NOMO-1 treated with dmso at 0.1 percent for 144 hours (cell line): ENCODE measurements at regions not wholly inside any gene's neighbourhood (a gene's known extent, or its start where the extent isn't known, plus 50 kb on each side); places are given as distances from the start of the nearest gene placed in this dataset.

Source experiments
- DNase-seq: peaks from one replicate; lab custom pipeline; 2025; ENCODE audit not compliant: unreplicated experiment; lab: John Stamatoyannopoulos, UW

DNA sequence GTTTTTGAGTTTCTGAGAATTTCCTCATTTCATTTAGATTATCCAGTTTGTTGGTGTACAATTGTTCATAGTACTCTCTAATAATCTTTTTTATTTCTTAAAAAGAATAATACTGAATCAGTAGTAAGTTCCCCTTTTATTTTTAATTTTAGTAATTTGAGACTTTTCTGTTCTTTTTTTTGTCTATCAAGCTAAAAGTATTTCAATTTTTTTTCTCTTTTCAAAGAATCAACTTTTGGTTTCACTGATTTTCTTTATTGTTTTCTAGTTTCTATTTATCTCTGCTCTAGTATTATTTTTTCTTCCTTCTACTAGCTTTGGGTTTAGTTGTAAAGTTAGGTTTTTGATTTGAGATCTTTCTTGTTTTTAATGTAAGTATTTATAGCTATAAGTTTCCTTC, 60.6 kb upstream of the ARL15 start:
- no peak for DNase-seq

DNA sequence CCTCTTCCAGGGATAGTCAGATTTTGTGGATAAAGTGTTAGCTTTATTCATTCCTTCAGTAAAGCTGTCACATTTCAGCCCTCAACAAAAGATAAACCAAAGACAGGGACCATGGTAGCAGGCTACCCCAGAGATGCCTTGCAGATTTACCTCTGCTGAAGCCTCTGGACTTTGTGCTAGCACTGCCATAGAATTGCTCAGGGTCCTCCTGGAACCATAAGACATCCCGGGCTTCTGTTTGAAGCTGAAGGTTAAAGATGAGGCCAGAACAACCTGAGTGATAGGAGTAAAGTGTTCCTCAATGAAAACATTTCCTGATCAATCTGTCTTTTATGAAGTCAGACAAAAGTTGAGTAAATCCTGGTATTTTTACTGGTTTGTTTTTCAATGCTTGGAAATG, 57.5 kb upstream of the ARL15 start:
- no peak for DNase-seq

DNA sequence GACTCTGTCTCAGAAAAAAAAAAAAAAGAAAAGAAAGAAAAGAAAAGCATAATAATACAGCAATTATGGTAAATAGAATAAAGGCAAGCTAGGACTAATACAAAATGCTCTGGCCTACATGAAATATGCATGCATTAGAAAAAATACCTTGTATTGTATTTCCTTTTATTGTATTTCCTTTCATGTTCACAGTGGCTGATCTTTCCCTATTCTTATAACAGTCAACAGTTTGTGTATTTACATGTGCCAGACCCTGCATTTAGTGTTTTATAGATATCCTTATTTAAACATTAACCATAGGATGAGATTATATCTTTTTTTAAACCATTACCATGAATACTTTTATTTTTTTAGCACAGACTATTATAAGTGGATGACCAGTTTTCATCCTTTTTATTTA, 56.3 kb upstream of the ARL15 start:
- no peak for DNase-seq

DNA sequence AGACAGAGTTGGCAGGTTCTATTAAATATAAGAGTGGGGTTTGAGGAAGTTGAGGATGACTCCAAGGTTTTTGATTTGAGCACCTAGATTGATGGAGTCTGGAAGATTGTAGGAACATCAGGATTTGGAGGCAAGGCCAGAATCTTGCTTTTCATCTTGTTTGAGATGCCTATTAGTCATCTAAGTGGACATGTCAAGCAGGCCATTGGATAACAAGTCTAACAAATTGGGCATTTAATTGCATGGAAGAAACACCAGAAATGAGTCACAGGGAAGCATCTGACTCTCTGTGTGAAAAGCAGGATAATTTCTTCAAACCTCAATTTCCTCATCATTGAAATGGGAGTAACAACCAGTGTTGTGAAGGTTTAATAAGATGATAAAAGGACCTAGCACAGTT, 53.3 kb upstream of the ARL15 start:
- no peak for DNase-seq

DNA sequence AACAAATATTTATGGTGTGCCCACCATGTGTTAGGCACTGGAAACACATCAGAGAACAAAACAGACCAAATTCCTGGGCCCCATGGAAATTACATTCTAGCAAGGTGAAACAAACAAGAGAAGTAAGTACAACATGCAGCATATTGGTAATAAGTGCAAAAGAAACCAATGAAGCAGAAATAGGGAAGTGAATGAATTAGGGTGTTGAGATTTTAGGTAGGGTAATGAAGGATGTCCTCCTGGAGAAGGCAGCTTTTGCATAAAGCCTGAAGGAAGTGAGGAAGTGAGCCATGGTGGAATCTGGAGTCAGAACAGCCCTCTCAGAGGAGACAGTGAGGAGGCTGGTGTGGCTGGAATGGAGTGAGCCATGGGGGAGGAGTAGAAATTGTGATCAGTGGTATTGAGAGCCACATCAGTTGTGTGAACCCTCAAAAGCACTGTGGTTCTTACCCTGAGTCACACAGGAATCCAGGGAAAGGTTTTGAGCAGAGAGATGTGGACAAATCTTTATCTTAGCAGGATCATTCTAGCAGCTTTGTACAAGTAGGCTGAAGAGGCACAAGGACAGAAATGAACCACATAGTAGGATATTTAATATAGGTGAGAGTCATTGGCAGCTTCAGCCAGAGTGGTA, 52.7 kb upstream of the ARL15 start:
- no peak for DNase-seq

DNA sequence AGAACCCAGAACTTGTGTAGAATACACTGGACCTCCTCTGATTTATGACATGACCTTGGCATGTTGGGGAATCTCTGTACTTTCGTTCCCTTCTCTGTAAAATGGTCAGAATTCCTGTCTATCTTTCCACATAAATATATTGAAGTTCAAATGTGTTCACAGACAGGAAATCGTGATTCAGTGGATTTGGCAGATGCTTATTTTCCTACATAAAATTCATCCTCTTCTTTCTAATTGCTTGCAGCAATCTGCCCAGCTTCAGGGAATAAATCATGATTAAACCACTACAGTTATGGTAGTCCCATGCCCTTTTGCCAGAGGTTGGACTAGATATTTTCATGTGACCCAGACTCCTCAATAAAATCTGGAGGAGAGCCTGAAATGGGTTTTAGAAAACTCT, 52.1 kb upstream of the ARL15 start:
- no peak for DNase-seq

DNA sequence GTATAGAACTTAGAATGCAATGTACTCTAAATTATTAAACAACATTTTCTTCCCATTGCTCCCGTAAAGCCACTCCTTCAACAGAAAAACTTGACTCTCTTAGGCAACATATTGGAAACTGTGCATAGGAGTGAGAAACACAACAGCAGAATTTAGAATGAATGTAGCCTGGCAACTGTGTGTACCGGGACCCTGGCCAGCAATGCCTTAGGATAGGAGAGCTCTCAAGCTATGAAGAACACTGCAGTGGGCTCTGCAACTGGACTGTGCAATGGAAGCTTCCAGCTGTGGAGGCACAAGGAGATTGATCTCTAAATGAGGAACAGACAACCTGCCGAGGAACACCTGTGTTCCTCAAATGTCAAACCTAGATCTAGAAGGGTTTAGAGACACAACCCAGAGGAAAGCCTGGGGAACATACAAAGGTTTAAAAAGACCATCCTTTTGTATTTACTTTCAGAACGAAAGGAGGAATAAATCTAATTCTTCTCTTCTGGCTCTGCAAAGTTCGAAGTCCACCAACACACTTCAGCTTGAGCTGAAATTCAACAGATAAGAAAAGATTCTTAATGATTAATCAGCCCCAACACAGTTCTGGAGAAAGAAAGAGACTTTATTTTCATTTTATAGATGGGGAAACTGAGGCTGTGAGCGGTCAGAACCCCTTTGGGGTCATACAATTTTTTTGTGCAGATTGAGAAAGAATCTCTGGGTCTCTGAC, 51.5 kb upstream of the ARL15 start:
- no peak for DNase-seq

DNA sequence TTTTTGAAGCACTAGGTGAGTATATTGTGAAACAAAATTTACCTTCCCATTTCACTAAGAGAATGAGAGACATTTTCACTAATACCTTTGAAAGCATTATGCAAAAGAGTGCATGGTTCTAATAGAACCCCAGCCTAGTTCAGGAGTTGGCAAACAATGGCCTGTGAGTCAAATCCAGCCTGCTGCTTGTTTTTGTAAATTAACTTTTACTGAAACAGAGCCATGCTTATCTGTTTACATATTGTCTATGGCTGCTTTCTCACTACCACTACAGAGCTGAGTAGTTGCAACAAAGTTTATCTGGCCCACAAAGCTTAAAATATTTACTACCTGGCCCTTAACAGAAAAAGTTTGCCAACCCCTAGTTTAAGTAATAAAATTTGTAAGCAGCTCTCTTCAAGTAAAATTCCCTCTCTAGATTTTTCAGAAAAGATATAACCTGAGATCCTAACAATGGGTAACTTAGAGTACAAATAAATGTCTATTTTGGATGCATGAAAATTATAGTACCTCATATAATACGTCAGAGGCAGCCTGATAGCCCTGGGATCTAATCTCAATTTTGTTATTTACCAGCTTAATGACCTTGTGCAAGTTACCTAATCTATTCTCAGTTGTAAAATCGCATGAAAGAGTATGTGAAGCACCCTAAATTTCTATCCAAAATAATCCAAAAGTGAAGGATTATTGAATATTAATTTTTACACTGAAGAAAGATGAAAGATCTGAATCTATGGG, 50.7 kb upstream of the ARL15 start:
- DNase-seq: no peak
